HG03175 (cell line): ENCODE measurements at regions not wholly inside any gene's neighbourhood (a gene's known extent, or its start where the extent isn't known, plus 50 kb on each side); places are given as distances from the start of the nearest gene placed in this dataset.
A peak's percentile ranks its signal among the peaks of the same experiment; 100 is the strongest.
"Not testable (repeated sequence)": the region's sequence is repeated elsewhere in the genome, so short reads cannot be mapped to it uniquely, and the experiment has no call there.

Experiments used
- ATAC-seq: cut with Tn5 transposase; IDR thresholded peaks from one replicate; pipeline ENCODE4 v1.9.1; 2021; ENCODE audit warnings: mild to moderate bottlenecking, moderate library complexity; ENCODE audit not compliant: unreplicated experiment

DNA sequence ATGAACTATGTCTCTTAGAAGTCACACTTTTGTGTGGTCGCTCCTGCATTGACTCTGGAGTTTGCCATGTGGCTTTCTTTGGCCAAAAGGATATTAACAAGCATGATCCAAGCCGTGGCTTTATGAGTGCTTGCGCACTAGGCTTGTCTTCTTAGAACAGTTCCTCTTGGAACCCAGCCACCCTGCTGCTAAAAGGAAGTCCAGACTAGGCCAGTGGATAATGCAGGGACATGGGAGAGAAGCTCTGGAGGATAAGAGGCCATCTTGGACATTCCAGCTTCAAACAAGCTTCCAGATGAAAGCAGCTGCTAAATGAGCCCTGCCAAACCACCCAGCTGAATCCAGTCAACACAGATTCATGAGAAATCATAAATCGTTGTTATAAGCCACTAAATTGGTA, 346.4 kb downstream of the CDC5L start:
- no peak for ATAC-seq

DNA sequence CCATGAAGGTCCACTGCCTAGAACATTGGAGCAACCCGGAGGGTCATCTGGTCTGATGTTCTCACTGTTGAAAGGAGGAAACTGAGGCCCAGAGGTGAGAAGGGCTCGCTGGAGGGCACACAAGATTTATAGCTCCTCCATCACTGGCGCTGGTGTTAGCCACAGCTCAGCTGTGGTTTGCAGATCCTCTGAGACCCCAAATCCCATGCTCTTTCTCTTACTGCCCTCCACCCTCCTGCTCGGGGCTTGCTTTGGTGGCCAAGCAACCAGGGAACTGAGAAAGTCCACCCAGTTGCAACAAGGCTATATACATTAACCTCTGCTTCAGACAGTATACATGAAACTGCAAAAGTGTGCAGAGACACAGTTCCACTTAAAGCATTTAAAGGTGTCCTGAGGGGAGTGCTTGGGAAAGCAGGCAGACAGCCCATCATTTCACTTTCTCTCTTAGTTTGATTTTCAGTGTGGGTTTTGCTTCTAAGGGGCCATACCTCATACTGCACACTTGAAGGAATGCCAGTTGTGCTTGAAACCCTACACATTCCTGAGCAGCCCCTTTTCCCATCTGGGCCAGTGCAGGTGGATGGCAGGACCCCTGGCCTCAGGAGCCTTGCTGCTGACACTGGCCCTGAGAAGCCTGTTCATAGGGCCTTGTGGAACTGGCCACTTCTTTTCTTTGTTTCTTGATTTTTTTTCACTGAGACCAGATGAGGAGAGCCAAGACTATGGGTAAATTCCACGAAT, 347.6 kb downstream of the CDC5L start:
- no peak for ATAC-seq

DNA sequence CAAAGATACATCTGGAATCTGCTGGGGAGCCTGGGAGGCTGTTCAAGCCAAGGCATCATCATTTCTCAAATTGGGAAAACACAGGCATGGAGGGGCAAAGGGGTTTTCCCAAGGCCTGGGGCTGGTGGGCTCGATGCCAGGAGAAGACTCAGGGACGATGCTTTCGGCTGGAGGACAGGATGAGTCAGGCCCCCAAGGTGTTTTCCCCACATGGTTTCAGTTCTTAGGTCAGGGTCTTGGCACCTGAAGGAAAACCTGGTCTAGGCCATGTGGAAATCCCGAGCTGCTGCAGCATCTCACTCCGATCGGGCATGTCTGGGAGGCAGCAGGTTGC, 348.1 kb downstream of the CDC5L start:
- peak; percentile 40 for ATAC-seq

DNA sequence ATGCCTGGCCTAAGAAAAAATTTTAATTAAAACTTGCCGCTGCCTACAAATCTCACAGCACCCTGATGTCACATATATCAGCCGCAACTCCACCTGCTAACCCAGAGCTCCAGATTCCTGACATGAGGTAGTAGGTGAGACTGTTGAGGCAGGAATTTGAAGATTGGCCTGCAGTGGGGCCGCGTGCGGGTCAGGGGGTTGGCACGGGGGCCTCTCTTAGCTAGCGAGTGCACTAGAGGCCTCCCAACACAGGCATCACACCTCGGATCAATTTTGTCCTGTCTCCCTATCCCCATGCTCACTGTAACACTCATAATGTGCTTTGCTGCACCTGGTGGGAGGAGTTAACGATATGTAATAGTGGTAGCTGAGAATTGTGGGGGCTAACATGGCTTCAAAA, 349.8 kb downstream of the CDC5L start:
- ATAC-seq, result peak; percentile 10

DNA sequence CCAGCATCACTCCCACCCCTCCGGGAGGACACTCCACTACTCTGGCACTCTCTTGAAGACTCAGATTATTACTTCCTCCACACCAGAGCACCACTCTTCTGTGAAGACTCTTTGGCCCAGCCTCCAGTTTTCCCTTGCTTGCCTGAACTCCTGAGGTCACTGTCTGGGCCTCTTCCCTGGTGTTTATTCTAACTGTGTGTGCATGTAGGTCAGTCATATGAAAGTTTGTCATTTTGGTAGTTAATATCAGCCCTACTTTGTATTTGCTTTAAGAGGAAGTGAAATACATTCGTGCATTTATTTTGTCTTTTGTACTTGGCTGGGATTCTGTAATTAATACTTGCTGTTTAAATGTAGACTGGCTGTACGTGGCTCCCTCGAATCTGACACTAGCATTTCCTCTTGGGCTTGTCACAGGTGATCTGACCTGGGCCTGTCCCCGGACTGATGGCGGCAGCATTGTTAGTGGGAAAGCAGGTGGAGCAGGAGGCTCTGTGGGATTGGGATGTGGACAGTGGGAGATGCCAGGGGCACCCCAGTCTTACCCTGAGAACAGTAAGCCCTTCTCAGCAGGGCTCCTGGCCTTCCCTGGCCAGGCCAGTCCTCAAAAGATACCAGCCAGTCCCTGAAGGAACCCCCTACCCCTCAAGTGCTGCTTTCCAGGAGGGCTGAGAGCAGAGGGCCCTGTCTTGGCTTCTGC, 350.5 kb downstream of the CDC5L start:
- peak; percentile 34 for ATAC-seq

DNA sequence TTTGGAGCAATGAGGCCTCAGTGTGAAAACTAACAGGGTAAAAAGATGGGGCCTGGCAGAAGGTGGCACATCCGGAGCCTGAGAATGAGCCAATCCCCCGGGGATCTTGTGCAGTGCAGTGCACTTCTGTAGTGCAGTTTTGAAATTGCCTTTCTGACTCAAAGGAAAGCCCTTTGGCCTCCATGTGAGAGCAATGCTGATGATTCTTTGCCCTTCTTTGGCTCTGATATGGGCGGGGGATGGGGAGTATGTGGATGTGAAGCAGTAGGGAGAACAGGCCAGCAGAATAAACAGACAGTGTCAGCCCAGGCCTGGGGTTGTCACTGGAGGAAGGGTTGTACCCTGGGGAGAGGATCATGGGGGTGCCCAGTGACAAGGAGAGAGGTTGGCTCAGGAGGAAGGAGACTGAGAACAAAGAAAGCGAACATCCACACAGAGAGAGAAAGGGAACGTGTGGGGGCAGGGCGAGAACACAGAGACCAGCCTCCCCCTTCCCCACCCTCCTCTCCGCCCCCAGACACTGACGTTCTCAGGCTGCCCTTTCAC, 351.2 kb downstream of the CDC5L start:
- peak; percentile 47 for ATAC-seq

DNA sequence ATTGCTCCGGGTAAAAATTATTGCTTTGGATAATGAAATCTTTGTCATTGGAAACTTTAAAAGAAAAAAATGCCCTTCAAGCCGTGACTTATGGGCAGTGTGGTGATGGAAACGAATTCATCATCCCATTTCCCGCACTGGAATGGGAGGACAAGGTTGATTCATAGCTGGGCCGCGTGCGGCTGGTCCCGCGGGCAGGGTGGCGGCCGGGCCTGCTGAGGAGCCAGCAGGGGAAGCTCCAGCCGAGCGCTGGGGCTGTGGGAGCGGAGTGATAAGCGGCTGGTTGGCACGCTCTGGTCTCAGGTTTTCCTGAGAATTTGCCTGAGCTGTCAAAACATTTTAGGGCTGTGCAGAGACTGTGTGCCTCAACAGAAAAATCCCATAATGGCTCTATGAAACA, 351.7 kb downstream of the CDC5L start:
- no peak for ATAC-seq

DNA sequence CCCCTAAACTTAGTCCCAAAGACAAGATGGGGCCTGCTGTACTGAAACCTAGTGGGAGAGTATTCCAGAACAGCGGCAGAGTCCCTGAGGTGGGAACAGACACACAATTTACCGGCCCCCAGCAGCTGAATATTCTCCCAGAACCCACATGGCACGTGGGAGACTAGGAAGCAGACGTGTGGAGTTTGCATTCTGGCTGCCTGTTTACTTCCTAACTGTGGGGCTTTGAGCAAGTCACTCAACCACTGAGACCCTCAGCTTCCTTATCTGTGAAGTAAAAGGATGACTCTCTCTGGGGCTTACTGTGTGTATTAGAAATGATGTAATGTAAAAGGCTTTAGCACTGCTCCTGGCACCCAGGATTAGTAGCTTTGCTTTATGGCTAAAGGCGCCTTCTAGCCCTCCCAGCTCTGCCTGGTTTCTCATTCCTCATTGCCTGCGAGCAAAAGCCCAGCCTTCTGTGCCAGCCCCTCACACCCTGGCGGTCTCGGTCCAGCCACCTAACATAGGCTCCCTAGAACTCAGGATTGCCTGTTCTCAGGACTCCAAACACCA, 353.1 kb downstream of the CDC5L start:
- ATAC-seq, result no peak

DNA sequence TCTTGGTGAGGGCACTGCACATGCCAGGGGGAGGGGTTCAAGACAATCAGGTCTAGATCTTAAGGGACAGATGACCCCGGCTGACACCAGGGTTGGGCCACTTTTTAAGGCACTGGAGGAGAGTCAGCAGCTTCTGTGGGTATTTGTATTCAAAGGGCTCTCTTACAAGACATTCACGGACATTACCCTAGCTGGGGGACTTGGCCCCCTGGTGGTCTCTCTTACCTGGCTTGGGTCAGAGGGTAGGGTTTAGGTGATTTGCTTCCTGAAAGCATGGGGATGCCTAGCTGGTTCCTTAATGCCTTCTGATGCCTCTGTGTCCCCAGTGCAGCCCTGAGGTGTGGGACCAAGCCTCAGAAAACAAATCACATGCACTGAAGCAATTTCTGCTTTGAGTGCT, 354.7 kb downstream of the CDC5L start:
- no peak for ATAC-seq

DNA sequence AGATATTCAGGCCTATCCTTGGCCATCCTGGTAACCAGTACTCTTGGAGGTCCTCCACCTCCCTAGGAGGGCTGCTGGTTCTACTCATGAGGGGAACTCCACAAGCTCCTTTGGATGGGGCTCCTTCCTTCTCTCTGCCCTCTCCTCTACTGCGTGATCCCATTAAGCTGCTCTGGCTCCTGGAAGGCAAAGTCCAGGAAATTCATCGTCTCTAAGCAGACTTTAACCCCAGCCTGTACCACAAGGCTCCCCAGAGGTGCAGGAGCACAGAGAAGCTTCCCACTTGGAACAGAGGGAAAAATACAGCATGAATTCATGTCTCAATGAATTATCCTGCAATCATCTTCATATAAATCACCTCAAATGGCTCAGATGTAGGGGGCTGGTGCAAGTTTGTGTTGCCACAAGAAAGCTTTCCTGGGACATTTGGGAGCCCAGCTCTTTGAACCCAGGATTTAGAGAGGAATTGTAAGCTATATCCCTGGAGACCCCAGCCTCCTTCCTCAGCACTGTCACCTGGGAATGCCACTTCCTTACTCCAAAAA, 355.4 kb downstream of the CDC5L start:
- no peak for ATAC-seq

DNA sequence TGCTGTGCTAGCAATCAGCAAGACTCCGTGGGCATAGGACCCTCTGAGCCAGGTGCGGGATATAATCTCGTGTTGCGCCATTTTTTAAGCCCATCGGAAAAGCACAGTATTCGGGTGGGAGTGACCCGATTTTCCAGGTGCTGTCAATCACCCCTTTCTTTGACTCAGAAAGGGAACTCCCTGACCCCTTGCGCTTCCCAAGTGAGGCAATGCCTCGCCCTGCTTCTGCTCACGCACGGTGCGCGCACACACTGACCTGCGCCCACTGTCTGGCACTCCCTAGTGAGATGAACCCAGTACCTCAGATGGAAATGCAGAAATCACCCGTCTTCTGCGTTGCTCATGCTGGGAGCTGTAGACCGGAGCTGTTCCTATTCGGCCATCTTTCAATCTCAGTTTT, 372.6 kb downstream of the CDC5L start:
- not testable (repeated sequence) for ATAC-seq

DNA sequence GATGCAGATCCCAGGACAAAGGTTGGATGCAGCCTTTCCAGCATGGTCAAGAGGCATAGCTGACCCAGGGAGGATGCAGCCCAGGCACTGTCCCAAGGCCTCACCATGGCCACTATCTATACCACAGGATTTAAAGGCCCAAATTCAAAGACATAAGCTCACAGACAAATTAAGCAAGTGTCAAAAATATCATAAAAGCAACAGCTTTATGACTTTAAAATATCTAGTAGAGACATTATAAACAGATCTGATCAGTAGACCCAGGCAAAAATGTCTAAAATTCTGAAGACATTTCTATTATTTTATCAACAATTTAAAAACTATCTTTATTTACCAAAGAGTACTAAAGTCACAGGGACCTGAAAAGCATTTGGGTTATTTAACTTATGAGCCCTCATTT, 373.5 kb downstream of the CDC5L start:
- no peak for ATAC-seq

DNA sequence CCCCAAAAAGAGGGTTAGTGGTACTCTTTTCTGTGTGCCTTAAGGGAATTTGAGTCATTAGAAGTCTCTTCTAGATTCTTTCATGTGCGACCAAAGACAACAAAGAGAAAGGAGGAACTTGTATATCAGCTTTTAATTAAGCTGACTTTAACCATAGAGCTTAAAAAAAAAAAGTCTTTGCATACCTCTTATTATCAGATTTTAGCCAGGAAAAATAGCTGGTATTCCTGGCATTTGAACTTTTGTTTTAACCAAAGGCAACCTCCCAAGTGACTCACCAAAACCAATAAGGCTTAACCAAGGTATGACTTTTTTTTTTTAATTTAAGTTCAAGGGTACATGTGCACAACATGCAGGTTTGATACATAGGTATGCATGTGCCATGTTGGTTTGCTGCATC, 375.0 kb downstream of the CDC5L start:
- no peak for ATAC-seq

DNA sequence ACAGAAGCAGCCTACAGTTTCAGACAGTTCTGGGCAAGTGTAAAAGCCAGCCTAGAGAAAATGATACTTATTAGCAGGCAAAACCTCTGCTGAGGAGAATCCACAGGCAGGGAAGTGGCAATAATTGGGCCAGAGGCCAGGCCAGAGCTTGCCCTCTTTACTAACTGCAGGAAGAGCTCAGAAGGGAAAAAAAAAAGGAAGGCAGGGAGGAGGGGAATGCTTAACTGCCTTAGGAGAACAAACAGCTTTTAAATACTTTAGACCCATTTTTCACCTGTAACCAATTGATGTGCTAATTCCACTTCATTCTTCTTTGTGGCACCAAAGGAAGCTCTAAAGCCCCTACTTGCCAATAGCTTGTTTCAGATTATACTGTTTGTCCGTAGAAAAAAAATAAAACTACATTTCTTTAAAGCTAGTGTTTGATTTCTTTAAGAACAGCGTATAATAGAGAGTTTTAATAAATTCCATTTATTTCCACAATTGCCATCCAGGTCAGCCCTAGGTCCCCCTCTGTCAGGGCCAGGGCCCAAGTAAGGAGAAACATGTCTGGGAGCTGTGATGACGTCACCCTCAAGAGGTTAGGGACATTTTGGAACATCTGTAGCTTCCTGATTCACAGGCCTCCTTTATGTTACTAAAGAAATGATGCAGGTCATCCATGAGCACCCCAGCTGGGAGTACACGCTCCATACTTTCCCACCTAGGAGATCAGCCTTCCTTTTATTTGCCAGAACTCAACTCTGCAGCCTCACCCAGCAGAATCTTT, 384.3 kb downstream of the CDC5L start:
- no peak for ATAC-seq

DNA sequence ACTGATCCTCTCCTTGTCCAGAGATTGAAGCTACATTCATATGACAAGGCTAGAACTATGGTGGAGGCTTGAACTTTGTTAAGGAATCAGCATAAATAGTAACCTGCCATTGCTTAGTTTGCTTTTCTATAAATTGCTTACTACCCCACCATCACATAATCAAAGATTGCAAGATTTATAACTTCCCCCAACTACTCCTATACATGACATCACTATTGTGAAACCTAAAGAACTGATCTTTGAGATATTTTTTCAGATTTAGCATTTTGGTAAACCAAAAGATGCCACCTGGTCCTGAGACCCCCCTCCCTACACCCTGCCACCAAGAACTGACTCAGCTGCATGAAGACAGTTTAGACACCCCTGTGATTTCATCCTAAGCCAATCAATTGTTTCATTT, 385.3 kb downstream of the CDC5L start:
- no peak for ATAC-seq

DNA sequence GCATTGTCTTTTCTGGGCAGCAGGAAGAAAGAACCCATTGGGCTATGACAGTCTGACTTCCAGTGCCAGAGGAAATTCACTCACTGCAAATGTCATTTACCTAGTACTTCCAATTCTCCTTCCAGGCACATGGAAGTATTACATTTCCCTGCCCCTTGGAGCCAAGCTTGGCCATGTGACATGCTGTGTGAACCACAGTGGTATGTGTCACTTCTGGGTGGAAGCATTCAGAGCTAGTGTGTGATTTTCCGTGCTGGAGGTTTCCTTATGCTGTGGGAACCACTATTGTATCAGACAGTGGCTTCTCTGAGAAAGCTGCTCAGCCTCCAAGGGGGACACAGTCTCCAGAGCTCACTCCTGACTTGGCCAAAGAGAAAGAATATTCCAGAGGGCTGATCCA, 387.6 kb downstream of the CDC5L start:
- ATAC-seq, result no peak

DNA sequence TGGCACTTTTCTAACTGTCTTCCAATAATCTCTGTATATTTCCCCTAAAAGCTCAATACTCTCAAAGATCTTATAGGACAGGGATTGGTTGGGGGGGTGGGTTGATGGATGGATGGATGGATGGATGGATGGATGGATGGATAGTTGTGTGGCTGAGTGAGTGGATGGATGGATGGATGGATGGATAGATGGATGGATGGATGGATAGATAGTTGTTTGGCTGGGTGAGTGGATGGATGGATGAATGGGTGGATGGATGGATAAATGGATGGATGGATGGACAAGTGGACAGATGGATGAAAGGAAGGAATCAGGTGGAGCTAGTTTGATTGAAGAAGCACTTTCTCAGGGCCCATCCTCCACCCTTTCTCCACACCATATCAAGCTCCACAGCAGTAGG, 388.8 kb downstream of the CDC5L start:
- ATAC-seq, result no peak

DNA sequence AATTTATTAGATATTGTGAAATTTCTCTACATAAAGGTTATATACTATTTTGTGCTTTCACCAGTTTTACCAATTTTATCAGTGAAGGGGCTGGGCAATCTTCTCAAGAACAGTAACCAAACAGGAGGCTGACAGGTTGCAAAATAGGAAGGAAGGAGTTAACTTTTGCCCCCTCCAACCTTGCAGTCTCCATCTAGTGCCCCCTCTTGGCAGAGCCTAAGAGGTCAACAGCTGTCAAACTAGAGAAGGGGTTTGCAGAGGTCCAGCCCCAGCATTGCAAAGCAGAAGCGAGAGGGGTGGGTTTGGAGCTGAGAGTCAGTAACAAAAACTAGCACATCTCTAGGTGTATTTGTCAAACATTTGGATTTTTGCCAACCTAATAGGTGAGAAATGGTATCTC, 391.0 kb downstream of the CDC5L start:
- no peak for ATAC-seq
